GM12878 (cell line): ENCODE measurements at regions not wholly inside any gene's neighbourhood (a gene's known extent, or its start where the extent isn't known, plus 50 kb on each side); places are given as distances from the start of the nearest gene placed in this dataset.

ENCODE experiments used
- CBX3 ChIP-seq: fragments of 200-600 bp; sonication (generic); IDR thresholded peaks from 2 replicates; pipeline ENCODE4 v1.6.1; 2016; ENCODE audit warnings: low read depth, borderline replicate concordance
- CTCF ChIP-seq, 3 experiments: IDR thresholded peaks in 2 of 3; conservative IDR thresholded peaks in 1 of 3; 2 replicates each; pipeline ENCODE4 v1.5.1; 2011; ENCODE audit warnings: low read depth in 3 of 3, low read length in 3 of 3, mild to moderate bottlenecking in 3 of 3, control low read depth in 2 of 3, moderate library complexity in 2 of 3, inconsistent platforms in 1 of 3, mixed read lengths in 1 of 3; ENCODE audit not compliant: control insufficient read depth in 2 of 3, insufficient read depth in 1 of 3; ENCODE audit errors: extremely low read depth in 1 of 3
- DPF2 ChIP-seq: fragments of 450-650 bp; IDR thresholded peaks from 2 replicates; pipeline ENCODE4 v1.6.1; 2017; ENCODE audit warnings: mild to moderate bottlenecking
- EP300 ChIP-seq, 2 experiments: fragments of 150-350 bp in 1 of 2; IDR thresholded peaks; 2 replicates each; pipeline ENCODE4 v1.6.1; 2011 to 2012; ENCODE audit warnings: low read depth in 2 of 2, low read length in 2 of 2, borderline replicate concordance in 1 of 2, improper control_type of control experiment in 1 of 2, inconsistent platforms in 1 of 2; ENCODE audit not compliant: control insufficient read depth in 1 of 2
- JUNB ChIP-seq: IDR thresholded peaks from 2 replicates; pipeline ENCODE4 v1.6.1; 2016; ENCODE audit warnings: antibody characterized with exemption, mild to moderate bottlenecking
- MEF2B ChIP-seq: fragments of 450-650 bp; IDR thresholded peaks from 2 replicates; pipeline ENCODE4 v1.6.1; 2018; ENCODE audit warnings: mild to moderate bottlenecking, moderate library complexity; ENCODE audit not compliant: partially characterized antibody, poor library complexity, severe bottlenecking
- MTA2 ChIP-seq: fragments of 450-650 bp; IDR thresholded peaks from 2 replicates; pipeline ENCODE4 v1.6.1; 2016; ENCODE audit warnings: low read depth, mild to moderate bottlenecking, moderate library complexity
- POLR2AphosphoS5 ChIP-seq: IDR thresholded peaks from 2 replicates; pipeline ENCODE4 v1.6.1; 2011; ENCODE audit warnings: mild to moderate bottlenecking, low read length, inconsistent platforms
- RFX5 ChIP-seq: IDR thresholded peaks from 2 replicates; pipeline ENCODE4 v1.6.1; 2011; ENCODE audit warnings: low read depth, low read length, improper control_type of control experiment
- SREBF1 ChIP-seq: IDR thresholded peaks from 2 replicates; pipeline ENCODE4 v1.6.1; 2012; ENCODE audit warnings: mild to moderate bottlenecking, low read length
- TCF3 ChIP-seq: IDR thresholded peaks from 2 replicates; pipeline ENCODE4 v1.6.1; 2012; ENCODE audit warnings: low read depth, mild to moderate bottlenecking, low read length, borderline replicate concordance; ENCODE audit not compliant: insufficient read depth
- WRNIP1 ChIP-seq: IDR thresholded peaks from 2 replicates; pipeline ENCODE4 v1.6.1; 2011; ENCODE audit warnings: low read depth, low read length, improper control_type of control experiment, borderline replicate concordance
- ZNF687 ChIP-seq: fragments of 450-650 bp; IDR thresholded peaks from 2 replicates; pipeline ENCODE4 v1.6.1; 2017; ENCODE audit warnings: mild to moderate bottlenecking, moderate library complexity
- TF ChIP-seq, protein P1 (sequence below): IDR thresholded peaks from 2 replicates; pipeline ENCODE4 v1.6.1; 2012; ENCODE audit warnings: low read depth, low read length, improper control_type of control experiment

GRCh38 chr1:177585302-177586220 is 384.3 kb downstream of the SEC16B start (continued):
- TF ChIP-seq, protein P1, sequence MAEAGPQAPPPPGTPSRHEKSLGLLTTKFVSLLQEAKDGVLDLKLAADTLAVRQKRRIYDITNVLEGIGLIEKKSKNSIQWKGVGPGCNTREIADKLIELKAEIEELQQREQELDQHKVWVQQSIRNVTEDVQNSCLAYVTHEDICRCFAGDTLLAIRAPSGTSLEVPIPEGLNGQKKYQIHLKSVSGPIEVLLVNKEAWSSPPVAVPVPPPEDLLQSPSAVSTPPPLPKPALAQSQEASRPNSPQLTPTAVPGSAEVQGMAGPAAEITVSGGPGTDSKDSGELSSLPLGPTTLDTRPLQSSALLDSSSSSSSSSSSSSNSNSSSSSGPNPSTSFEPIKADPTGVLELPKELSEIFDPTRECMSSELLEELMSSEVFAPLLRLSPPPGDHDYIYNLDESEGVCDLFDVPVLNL, result no peak
- TF ChIP-seq POLR2AphosphoS5 (no peak), CTCF (IDR thresholded peaks at IDR 0.05 in 2 of 3, conservative IDR thresholded peaks at IDR 0.05 in 1 of 3; ENCODE audit: control insufficient read depth in 2 of 3, extremely low read depth in 1 of 3, insufficient read depth in 1 of 3, low read depth in 3 of 3, low read length in 3 of 3) (no peak), MEF2B (peak; percentile 90), TCF3 (no peak), MTA2 (peak; percentile 73), ZNF687 (peak; percentile 9), SREBF1 (no peak), JUNB (no peak), RFX5 (no peak), CBX3 (no peak), EP300 (IDR thresholded peaks at IDR 0.05; ENCODE audit: borderline replicate concordance in 1 of 2, control insufficient read depth in 1 of 2, low read depth in 2 of 2, low read length in 2 of 2) (peak in 1 of 2 experiments; percentile 47; a peak in 1 of 4 replicates), WRNIP1 (no peak), DPF2 (0 out of 2 replicates have a peak, but pooled peaks have one; percentile 12)
